ENCODE measurements at regions not wholly inside any gene's neighbourhood (a gene's known extent, or its start where the extent isn't known, plus 50 kb on each side); places are given as distances from the start of the nearest gene placed in this dataset.

DNA sequence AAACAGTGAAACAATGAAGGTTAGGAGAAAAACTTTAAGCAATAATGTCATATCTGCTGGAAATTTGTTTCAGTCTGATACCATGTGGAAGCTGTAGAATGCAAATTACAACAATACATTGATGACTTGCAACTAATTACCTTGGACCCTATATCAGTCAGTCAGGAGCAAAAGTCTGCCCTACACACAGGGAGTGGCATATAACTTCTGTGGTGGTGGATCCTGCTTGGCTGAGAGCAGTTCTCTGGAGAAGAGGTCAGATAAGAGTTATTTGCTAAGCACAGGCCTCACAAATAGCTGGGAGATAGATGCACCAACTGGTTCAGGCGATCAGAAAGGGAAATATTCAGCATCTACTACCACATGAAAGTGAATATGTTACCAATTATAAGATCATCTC lies 1364.6 kb upstream of the EPHA6 start:
- TF ChIP-seq, protein P1, sequence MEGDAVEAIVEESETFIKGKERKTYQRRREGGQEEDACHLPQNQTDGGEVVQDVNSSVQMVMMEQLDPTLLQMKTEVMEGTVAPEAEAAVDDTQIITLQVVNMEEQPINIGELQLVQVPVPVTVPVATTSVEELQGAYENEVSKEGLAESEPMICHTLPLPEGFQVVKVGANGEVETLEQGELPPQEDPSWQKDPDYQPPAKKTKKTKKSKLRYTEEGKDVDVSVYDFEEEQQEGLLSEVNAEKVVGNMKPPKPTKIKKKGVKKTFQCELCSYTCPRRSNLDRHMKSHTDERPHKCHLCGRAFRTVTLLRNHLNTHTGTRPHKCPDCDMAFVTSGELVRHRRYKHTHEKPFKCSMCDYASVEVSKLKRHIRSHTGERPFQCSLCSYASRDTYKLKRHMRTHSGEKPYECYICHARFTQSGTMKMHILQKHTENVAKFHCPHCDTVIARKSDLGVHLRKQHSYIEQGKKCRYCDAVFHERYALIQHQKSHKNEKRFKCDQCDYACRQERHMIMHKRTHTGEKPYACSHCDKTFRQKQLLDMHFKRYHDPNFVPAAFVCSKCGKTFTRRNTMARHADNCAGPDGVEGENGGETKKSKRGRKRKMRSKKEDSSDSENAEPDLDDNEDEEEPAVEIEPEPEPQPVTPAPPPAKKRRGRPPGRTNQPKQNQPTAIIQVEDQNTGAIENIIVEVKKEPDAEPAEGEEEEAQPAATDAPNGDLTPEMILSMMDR (IDR thresholded peaks at IDR 0.05 in 2 of 3, conservative IDR thresholded peaks at IDR 0.05 in 1 of 3; ENCODE audit: borderline replicate concordance in 1 of 3, insufficient read depth in 1 of 3, low read depth in 2 of 3, low read length in 2 of 3) = no peak
- TF ChIP-seq, protein P2, sequence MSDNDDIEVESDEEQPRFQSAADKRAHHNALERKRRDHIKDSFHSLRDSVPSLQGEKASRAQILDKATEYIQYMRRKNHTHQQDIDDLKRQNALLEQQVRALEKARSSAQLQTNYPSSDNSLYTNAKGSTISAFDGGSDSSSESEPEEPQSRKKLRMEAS (IDR thresholded peaks at IDR 0.05) = no peak
- TF ChIP-seq POLR2A (IDR thresholded peaks at IDR 0.05; ENCODE audit: borderline replicate concordance, extremely low read depth, insufficient read depth, insufficient read length) (no peak), POLR2AphosphoS5 (IDR thresholded peaks at IDR 0.05; ENCODE audit: low read depth, low read length) (no peak), ATF3 (IDR thresholded peaks at IDR 0.05) (no peak), EZH2 (IDR thresholded peaks at IDR 0.05) (no peak)
